ENCODE measurements at regions not wholly inside any gene's neighbourhood (a gene's known extent, or its start where the extent isn't known, plus 50 kb on each side); places are given as distances from the start of the nearest gene placed in this dataset.

GRCh38 chr14:97070259-97070658 is 273.1 kb downstream of the VRK1 start:
- ChIA-PET POLR2A (no interaction called here), CTCF (no interaction called here)
- no peaks in the 10 kb centered on the region for H3K27me3 ChIP-seq (ENCODE audit: control insufficient read depth, insufficient read depth, low read length)
- TF ChIP-seq CTCF (IDR thresholded peaks at IDR 0.05; ENCODE audit: insufficient read depth, low read depth, low read length) = no peak
- no peaks in the 10 kb centered on the region for H3K36me3 ChIP-seq (ENCODE audit: control insufficient read depth, insufficient read depth, low read length)
- no peak overlapping the region for H3K4me3 ChIP-seq (ENCODE audit: low read depth, low read length)
- DNase-seq (ENCODE audit: low read depth) = no peak

GRCh38 chr14:97071177-97071576 is 274.0 kb downstream of the VRK1 start:
- Histone ChIP-seq H3K27me3 (ENCODE audit: control insufficient read depth, insufficient read depth, low read length) (no peaks in the 10 kb centered on the region), H3K4me3 (ENCODE audit: low read depth, low read length) (no peak overlapping the region), H3K36me3 (ENCODE audit: control insufficient read depth, insufficient read depth, low read length) (no peaks in the 10 kb centered on the region)
- no peak for DNase-seq (ENCODE audit: low read depth)
- no peak for TF ChIP-seq CTCF (IDR thresholded peaks at IDR 0.05; ENCODE audit: insufficient read depth, low read depth, low read length)
- POLR2A ChIA-PET = no interaction called here
- CTCF ChIA-PET = no interaction called here

- H3K27me3 ChIP-seq (ENCODE audit: control insufficient read depth, insufficient read depth, low read length) = no peaks in the 10 kb centered on the region
- DNase-seq (ENCODE audit: low read depth) = no peak
- ChIA-PET POLR2A (no interaction called here), CTCF (no interaction called here)
- H3K4me3 ChIP-seq (ENCODE audit: low read depth, low read length) = no peak overlapping the region
- no peak for TF ChIP-seq CTCF (IDR thresholded peaks at IDR 0.05; ENCODE audit: insufficient read depth, low read depth, low read length)
- no peaks in the 10 kb centered on the region for H3K36me3 ChIP-seq (ENCODE audit: control insufficient read depth, insufficient read depth, low read length)
Measured at GRCh38 chr14:97073622-97074021, 276.4 kb downstream of the VRK1 start.

DNA sequence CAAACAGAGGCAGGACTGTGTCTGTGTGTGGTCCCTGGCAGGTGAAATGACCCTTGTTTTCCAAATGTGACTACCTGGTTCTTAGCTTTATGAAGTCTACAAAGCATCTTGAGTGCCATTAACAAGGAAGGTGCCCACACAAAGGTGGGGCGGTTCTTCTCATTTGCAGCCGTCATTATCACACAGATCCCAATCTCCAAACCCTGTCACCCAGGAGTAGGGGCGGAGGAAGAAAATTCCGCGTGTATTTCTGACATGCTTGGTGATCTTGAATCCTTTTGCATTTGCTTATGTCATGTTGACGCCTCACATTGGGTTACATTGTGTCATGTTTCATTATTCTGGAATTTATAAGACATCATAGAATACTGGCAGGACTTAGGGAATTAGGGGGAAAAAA is 277.3 kb downstream of the VRK1 start:
- no peak for TF ChIP-seq CTCF (IDR thresholded peaks at IDR 0.05; ENCODE audit: insufficient read depth, low read depth, low read length)
- no peaks in the 10 kb centered on the region for H3K36me3 ChIP-seq (ENCODE audit: control insufficient read depth, insufficient read depth, low read length)
- H3K4me3 ChIP-seq (ENCODE audit: low read depth, low read length) = no peak overlapping the region
- H3K27me3 ChIP-seq (ENCODE audit: control insufficient read depth, insufficient read depth, low read length) = no peaks in the 10 kb centered on the region
- CTCF ChIA-PET = no interaction called here
- no peak for DNase-seq (ENCODE audit: low read depth)
- POLR2A ChIA-PET = no interaction called here

- POLR2A ChIA-PET = no interaction called here
- Histone ChIP-seq H3K4me3 (ENCODE audit: low read depth, low read length) (no peak overlapping the region), H3K36me3 (ENCODE audit: control insufficient read depth, insufficient read depth, low read length) (no peaks in the 10 kb centered on the region), H3K27me3 (ENCODE audit: control insufficient read depth, insufficient read depth, low read length) (no peaks in the 10 kb centered on the region)
- CTCF ChIA-PET = no interaction called here
- DNase-seq (ENCODE audit: low read depth) = no peak
- no peak for TF ChIP-seq CTCF (IDR thresholded peaks at IDR 0.05; ENCODE audit: insufficient read depth, low read depth, low read length)
Measured at GRCh38 chr14:97074856-97075255, 277.7 kb downstream of the VRK1 start.
